SHP77 (cell line): ENCODE measurements at regions not wholly inside any gene's neighbourhood (a gene's known extent, or its start where the extent isn't known, plus 50 kb on each side); places are given as distances from the start of the nearest gene placed in this dataset.
"Not testable (repeated sequence)": the region's sequence is repeated elsewhere in the genome, so short reads cannot be mapped to it uniquely, and the experiment has no call there.

Source experiments
- DNase-seq, 2 experiments: peaks; one replicate each; lab custom pipeline; 2025; lab: John Stamatoyannopoulos, UW

DNA sequence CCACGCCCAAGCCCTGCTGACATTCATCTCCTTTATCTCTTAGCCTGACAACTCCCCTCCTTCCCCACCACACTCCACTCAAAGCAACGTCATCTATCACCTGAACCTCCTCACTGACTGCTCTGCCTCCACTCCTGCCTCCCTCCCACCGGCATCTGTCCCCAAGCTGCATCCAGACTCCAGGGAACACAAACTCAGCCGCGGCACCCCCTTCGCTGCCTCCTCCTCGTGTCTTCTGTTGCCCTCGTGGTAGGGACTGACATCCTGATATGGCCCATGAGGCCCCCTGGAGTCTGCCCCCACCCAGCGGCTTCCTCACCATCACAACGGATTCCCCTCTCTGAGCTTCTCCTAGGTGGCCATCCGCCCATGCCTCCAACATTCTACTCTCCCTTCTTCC, 101.0 kb upstream of the TAS2R1 start:
- DNase-seq, result no peak

- DNase-seq, result no peak
Measured at GRCh38 chr5:9728261-9728660, 98.1 kb upstream of the TAS2R1 start.

GRCh38 chr5:9726931-9727330, 96.8 kb upstream of the TAS2R1 start:
- no peak for DNase-seq

DNA sequence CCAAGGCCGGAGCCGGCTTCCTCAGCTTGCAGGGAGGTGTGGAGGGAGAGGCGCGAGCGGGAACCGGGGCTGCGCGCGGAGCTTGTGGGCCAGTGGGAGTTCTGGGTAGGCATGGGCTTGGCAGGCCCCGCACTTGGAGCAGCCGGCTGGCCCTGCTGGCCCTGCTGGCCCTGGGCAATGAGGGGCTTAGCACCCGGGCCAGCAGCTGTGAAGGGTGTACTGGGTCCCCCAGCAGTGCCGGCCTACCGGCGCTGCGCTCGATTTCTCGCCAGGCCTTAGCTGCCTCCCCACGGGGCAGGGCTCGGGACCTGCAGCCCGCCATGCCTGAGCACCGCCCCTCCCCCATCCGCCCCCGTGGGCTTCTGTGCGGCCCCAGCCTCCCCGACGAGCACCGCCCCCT, 95.1 kb upstream of the TAS2R1 start:
- not testable (repeated sequence) for DNase-seq

GRCh38 chr5:9724707-9725106, 94.6 kb upstream of the TAS2R1 start:
- DNase-seq, result no peak

GRCh38 chr5:9722601-9723180, 92.5 kb upstream of the TAS2R1 start:
- DNase-seq, result no peak

GRCh38 chr5:9721161-9721560, 91.0 kb upstream of the TAS2R1 start:
- no peak for DNase-seq

DNA sequence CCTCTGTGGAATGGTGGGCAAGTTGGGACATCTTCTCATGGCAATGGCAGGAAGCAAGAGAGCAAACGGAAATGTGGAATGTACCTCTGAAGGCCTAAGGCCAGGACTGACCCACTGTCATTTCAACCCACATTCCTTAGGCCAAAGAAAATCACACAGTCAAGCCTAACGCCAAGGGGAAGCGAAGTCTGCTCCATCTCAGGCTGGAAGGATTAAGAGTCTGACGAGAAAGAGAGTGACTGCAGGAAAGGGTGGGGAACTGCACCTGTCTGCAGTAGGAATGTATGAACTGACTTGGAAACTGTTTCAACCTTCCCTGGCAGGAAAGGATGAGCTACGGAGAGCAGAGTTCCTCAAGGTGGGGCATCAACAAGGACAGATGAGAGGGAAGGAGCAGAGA, 90.2 kb upstream of the TAS2R1 start:
- DNase-seq, result no peak

DNA sequence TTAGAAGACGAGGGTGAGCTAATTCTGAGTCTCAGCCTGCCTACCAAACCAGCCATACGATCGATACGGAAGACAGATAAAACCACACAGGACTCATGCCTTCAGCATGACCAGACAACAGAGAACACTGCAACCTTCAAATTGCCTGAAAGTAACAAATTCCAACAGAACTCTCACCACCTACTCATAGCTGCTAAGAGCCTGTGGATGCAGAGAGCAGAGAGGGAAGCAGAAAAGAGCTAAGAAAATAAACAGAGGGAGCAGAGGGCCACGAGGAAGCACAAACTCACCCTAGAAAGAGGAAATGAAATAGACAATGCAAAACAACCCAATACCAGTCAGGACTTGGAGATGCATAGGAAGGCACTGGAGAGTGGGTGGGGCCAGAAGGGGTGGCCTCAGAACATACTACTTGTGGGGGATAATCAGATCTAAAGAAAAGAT, 86.7 kb upstream of the TAS2R1 start:
- DNase-seq, result no peak

DNA sequence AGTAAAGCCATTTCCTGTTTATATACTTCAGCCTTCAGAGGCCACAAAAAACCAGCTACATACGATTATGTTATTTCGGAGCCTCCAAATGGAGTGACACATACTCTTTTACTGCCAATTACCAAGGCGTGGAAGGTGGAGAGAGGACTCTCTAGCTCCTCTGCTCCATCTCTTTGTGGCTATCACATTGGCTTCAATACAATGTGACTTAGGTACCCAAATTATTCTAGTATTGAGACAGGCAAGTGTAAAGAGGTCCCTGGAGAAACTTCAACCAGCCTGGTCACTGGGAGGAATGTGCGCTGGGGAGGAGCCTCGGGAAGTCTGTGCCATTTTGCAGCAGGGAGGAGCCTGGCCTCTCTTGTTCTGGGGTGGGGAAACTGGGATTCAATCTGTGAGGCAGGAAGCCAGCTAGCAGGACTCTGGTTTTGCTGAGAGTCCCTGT, 85.8 kb upstream of the TAS2R1 start:
- DNase-seq, result no peak

- DNase-seq, result no peak
Measured at GRCh38 chr5:9713959-9714586, 83.9 kb upstream of the TAS2R1 start.

- no peak for DNase-seq
Measured at GRCh38 chr5:9713356-9713755, 83.2 kb upstream of the TAS2R1 start.

DNA sequence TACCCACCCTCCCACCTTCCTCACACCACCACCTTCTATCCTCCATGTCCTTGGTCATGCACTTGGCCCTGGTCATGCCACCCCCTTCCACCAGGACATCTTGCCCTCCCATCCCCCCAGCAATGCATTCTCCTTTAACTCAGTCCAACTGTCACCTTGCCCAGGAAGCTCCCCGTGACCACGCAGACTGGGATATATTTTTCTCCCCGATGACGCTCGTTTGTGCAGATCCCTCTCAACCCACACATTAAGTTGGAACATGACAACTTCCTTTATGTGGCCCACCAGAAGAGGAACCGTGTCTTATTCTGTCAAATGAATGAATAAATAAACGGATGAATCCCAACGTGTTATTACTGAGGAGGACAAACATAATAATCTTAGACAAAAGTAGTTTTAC, 82.8 kb upstream of the TAS2R1 start:
- DNase-seq, result no peak

DNA sequence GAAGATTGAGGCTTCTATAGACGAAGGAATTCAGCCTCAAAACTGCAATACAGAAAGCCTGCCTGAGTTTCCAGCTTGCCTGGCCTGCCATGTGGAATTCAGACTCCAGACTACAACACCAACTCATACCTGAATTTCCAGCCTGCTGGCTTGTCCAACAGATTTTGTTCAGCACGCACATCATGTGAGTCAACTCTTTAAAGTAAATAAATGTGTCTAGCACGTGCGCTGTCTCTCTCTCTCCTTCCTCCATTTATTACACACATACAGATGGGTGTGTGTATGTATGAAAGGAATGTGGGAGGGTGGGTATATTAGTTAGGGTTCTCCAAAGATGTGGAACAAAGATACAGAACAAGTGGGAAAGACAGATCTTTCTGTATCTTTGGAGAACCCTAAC, 82.4 kb upstream of the TAS2R1 start:
- no peak for DNase-seq

DNA sequence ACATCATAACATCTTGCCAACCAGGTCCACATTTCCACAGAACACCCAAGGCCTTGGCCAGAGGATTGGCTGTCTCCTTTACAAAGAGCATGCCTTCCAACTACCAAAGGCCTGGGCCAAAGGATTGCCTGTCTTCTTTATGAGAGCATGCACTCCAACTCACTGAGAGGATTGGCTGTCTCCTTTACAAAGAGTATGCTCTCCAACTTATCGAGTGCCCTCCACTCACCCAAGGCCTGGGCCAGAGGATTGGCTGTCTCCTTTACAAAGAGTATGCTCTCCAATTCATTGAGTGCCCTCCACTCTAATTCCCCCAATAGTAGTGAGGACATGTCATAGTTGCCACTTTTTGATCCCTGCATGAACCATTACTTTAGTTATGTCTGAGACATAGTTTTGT, 79.9 kb upstream of the TAS2R1 start:
- DNase-seq, result no peak

- no peak for DNase-seq
Measured at GRCh38 chr5:9707732-9708462, 77.7 kb upstream of the TAS2R1 start.

DNA sequence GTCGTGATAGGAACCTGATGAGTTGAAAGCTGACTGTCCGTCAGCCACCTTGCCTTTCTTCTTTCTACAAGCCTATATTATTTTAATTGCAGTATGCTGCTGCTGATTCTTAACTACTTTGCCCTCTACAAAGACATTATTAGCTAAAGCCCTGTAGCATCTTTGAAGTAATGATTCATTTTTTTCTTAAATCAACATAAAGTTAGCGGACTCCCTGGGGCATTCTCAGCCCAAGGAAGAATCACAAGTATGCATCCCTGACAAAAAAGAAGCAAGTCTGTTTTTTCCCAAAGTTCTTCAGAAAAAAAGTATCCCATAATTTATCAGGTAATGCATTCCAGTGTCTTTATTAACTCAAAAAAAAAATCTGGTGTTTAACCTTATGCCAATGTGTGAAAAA, 69.5 kb upstream of the TAS2R1 start:
- no peak for DNase-seq

- no peak for DNase-seq
Measured at GRCh38 chr5:9698841-9699240, 68.7 kb upstream of the TAS2R1 start.

GRCh38 chr5:9698125-9698826, 68.1 kb upstream of the TAS2R1 start:
- DNase-seq, result no peak

- DNase-seq, result no peak
Measured at GRCh38 chr5:9692576-9692975, 62.4 kb upstream of the TAS2R1 start.

DNA sequence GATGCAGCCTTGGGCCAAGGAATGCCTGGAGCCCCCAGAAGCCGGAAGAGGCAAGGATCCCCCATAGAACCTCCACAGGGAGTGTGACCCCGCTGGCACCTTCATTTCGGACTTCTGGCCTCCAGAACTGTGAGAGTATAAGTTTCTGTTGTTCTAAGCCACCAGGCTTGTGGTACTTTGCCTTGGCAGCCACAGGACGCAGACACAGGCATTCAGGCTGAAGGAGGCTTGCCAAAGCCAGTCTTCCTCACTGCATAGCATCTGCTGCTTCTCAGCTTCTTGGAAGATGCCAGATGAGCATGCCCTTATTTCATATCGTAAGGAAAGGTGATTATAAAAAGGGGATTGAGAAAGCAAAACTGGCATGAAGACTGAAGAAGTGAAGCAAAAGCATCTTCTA, 61.1 kb upstream of the TAS2R1 start:
- DNase-seq, result no peak

GRCh38 chr5:9690751-9691150, 60.6 kb upstream of the TAS2R1 start:
- no peak for DNase-seq

- no peak for DNase-seq
Measured at GRCh38 chr5:9686216-9686615, 56.1 kb upstream of the TAS2R1 start.
